ENCODE measurements at regions not wholly inside any gene's neighbourhood (a gene's known extent, or its start where the extent isn't known, plus 50 kb on each side); places are given as distances from the start of the nearest gene placed in this dataset.

DNA sequence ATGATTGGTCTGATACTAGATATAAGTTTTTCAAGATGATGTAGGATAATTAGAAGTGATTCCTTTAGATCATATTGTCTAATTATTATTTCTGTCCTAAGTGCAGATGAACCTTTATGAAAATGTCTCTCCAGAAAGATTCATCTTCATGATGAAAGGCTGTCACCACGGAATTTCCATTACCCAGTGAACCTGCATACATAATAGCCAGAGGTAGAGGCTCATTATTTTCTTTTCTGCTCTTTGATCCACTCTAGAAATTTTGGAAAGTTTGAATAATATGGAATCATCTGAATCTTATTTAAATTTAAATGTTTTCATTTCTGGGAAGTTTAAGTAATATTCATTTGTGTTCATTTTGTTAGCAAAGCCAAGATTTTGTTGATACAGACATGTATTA is 137.1 kb upstream of the ATP2B1 start:
- TF ChIP-seq, protein P1, sequence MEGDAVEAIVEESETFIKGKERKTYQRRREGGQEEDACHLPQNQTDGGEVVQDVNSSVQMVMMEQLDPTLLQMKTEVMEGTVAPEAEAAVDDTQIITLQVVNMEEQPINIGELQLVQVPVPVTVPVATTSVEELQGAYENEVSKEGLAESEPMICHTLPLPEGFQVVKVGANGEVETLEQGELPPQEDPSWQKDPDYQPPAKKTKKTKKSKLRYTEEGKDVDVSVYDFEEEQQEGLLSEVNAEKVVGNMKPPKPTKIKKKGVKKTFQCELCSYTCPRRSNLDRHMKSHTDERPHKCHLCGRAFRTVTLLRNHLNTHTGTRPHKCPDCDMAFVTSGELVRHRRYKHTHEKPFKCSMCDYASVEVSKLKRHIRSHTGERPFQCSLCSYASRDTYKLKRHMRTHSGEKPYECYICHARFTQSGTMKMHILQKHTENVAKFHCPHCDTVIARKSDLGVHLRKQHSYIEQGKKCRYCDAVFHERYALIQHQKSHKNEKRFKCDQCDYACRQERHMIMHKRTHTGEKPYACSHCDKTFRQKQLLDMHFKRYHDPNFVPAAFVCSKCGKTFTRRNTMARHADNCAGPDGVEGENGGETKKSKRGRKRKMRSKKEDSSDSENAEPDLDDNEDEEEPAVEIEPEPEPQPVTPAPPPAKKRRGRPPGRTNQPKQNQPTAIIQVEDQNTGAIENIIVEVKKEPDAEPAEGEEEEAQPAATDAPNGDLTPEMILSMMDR (IDR thresholded peaks at IDR 0.05; ENCODE audit: insufficient read depth, low read length, poor library complexity, severe bottlenecking), result no peak
- TF ChIP-seq EZH2phosphoT487 (conservative IDR thresholded peaks at IDR 0.05; ENCODE audit: low read length), result no peak
- H3K36me3 ChIP-seq (ENCODE audit: low read length), result no peaks in the 10 kb centered on the region
- H3K27me3 ChIP-seq (ENCODE audit: low read length), result no peaks in the 10 kb centered on the region
- H3F3A ChIP-seq (ENCODE audit: insufficient read depth), result no peaks in the 10 kb centered on the region
- no peaks in the 10 kb centered on the region for H4K20me1 ChIP-seq (ENCODE audit: low read depth, low read length)
- no peaks in the 10 kb centered on the region for H3K79me2 ChIP-seq (ENCODE audit: insufficient read depth, low read length)
- no peak overlapping the region for H3K4me2 ChIP-seq (ENCODE audit: low read depth, low read length, poor library complexity, severe bottlenecking)
- no peak overlapping the region for H3K4me3 ChIP-seq (ENCODE audit: insufficient read depth, low read length, poor library complexity, severe bottlenecking)
- no peak overlapping the region for H3K27ac ChIP-seq (ENCODE audit: low read depth, low read length)
- H3K9ac ChIP-seq (ENCODE audit: low read length), result no peak overlapping the region
- no peaks in the 10 kb centered on the region for H3K9me3 ChIP-seq (ENCODE audit: insufficient read depth, low read length)
- H3K9me2 ChIP-seq (replicated peaks; ENCODE audit: insufficient read depth, low read length), result no peaks in the 10 kb centered on the region
- H2AFZ ChIP-seq (ENCODE audit: low read depth, low read length, severe bottlenecking), result no peak overlapping the region

DNA sequence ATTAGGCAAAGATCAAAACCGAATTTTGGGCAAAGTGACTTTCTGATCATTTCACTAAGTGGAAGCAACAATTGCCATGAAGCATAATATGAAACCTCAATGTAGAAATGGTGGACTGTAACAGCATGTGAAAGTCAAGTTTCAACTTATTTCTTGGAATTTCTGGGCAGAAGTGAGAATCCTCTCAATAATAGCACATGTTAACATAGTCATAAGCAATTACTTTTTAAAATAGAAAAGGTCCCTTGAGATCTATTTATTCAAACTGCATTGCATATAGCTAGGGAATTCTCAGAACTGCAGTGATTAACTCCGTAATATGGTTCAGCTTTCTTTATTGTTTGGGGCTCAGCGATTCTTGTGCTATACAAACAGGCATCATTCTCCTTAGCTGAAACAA is 136.7 kb upstream of the ATP2B1 start:
- Histone ChIP-seq H2AFZ (ENCODE audit: low read depth, low read length, severe bottlenecking) (no peak overlapping the region), H3K9me3 (ENCODE audit: insufficient read depth, low read length) (no peaks in the 10 kb centered on the region), H3K9ac (ENCODE audit: low read length) (no peak overlapping the region), H3F3A (ENCODE audit: insufficient read depth) (no peaks in the 10 kb centered on the region), H3K27ac (ENCODE audit: low read depth, low read length) (no peak overlapping the region), H3K9me2 (replicated peaks; ENCODE audit: insufficient read depth, low read length) (no peaks in the 10 kb centered on the region), H3K27me3 (ENCODE audit: low read length) (no peaks in the 10 kb centered on the region), H3K4me3 (ENCODE audit: insufficient read depth, low read length, poor library complexity, severe bottlenecking) (no peak overlapping the region), H3K79me2 (ENCODE audit: insufficient read depth, low read length) (no peaks in the 10 kb centered on the region), H3K4me2 (ENCODE audit: low read depth, low read length, poor library complexity, severe bottlenecking) (no peak overlapping the region), H3K36me3 (ENCODE audit: low read length) (no peaks in the 10 kb centered on the region), H4K20me1 (ENCODE audit: low read depth, low read length) (no peaks in the 10 kb centered on the region)
- no peak for TF ChIP-seq EZH2phosphoT487 (conservative IDR thresholded peaks at IDR 0.05; ENCODE audit: low read length)
- TF ChIP-seq, protein P1 (IDR thresholded peaks at IDR 0.05; ENCODE audit: insufficient read depth, low read length, poor library complexity, severe bottlenecking), result no peak

DNA sequence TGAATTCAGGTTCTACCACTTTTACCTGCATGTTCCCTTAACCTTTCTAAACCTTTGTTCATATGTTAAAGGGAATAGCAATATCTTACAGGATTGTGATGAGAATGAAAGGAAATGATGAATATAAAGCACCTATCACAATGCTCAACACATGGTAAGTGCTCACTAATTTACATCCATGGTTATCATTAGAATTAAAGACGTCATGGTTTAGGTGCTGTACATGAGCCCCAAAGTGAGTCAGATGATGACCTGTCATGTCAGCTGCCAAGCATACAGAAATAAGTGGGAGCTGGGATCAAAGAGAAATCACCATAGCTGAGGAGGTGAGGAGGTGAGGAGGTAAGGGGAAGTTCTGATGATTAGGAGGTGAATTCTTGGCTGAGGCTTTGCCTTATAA is 135.9 kb upstream of the ATP2B1 start:
- H2AFZ ChIP-seq (ENCODE audit: low read depth, low read length, severe bottlenecking), result no peak overlapping the region
- H3K4me2 ChIP-seq (ENCODE audit: low read depth, low read length, poor library complexity, severe bottlenecking), result no peak overlapping the region
- no peaks in the 10 kb centered on the region for H3K9me2 ChIP-seq (replicated peaks; ENCODE audit: insufficient read depth, low read length)
- no peaks in the 10 kb centered on the region for H3K79me2 ChIP-seq (ENCODE audit: insufficient read depth, low read length)
- TF ChIP-seq, protein P1 (IDR thresholded peaks at IDR 0.05; ENCODE audit: insufficient read depth, low read length, poor library complexity, severe bottlenecking), result no peak
- H3K9ac ChIP-seq (ENCODE audit: low read length), result no peak overlapping the region
- H3K36me3 ChIP-seq (ENCODE audit: low read length), result no peaks in the 10 kb centered on the region
- H3K27ac ChIP-seq (ENCODE audit: low read depth, low read length), result no peak overlapping the region
- H3K27me3 ChIP-seq (ENCODE audit: low read length), result no peaks in the 10 kb centered on the region
- H4K20me1 ChIP-seq (ENCODE audit: low read depth, low read length), result no peaks in the 10 kb centered on the region
- H3K4me3 ChIP-seq (ENCODE audit: insufficient read depth, low read length, poor library complexity, severe bottlenecking), result no peak overlapping the region
- H3F3A ChIP-seq (ENCODE audit: insufficient read depth), result no peaks in the 10 kb centered on the region
- no peaks in the 10 kb centered on the region for H3K9me3 ChIP-seq (ENCODE audit: insufficient read depth, low read length)
